ENCODE measurements at regions not wholly inside any gene's neighbourhood (a gene's known extent, or its start where the extent isn't known, plus 50 kb on each side); places are given as distances from the start of the nearest gene placed in this dataset.

DNA sequence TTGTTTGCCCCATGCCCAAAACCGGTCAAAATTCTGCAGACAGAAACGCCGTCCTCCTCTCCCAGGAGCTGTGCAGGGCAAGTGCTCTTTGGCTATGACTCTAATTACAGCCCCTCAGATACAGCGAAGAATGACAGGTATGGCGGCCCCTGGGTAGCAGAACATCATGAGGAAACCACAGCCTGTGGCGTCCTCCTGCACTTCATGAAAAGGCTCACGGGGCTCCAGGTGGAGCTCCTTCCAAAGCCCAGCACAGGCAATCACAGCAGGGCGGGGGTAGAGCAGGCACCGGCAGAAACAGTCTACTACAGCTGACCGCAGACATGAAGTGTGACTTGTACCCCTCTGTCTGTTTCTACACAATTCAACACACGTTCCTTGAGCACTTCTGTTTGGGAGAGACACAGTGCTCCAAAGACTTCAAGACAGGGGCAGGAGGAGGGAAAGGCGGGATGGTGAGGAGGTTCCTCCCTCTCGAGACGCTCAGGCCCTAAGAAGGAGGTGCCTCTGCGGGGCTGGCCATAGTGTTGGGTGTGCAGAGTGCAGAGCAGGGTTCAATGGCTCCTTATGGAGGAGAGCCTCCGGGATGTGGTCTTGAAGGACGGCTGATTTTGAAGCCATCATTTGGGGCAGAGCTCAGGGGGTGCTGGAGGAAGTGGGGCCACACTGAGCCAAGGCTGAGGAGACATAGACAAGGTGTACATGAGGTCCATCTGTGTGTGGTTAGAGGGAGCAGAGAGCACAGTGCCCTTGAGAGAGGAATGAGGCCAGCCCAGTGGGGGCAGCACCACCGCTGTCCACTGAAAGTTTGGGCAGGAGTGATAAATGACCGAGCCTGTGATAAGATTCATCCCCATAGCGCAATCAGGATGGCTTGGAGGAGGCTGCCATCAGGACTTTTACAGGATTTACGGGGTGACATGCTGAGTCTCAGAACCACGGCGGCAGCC is 468.3 kb downstream of the EIPR1 start:
- Mint-ChIP-seq H3K4me3 (no peak overlapping the region), H3K27ac (no peak overlapping the region), H3K9me3 (no peaks in the 10 kb centered on the region), H3K36me3 (no peaks in the 10 kb centered on the region), H3K27me3 (peaks cover 4% of the 10 kb centered on the region), H3K4me1 (ENCODE audit: unreplicated experiment) (no peaks in the 10 kb centered on the region)
- TF ChIP-seq, protein P1, sequence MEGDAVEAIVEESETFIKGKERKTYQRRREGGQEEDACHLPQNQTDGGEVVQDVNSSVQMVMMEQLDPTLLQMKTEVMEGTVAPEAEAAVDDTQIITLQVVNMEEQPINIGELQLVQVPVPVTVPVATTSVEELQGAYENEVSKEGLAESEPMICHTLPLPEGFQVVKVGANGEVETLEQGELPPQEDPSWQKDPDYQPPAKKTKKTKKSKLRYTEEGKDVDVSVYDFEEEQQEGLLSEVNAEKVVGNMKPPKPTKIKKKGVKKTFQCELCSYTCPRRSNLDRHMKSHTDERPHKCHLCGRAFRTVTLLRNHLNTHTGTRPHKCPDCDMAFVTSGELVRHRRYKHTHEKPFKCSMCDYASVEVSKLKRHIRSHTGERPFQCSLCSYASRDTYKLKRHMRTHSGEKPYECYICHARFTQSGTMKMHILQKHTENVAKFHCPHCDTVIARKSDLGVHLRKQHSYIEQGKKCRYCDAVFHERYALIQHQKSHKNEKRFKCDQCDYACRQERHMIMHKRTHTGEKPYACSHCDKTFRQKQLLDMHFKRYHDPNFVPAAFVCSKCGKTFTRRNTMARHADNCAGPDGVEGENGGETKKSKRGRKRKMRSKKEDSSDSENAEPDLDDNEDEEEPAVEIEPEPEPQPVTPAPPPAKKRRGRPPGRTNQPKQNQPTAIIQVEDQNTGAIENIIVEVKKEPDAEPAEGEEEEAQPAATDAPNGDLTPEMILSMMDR (conservative IDR thresholded peaks at IDR 0.05): no peak
- no peak for DNase-seq (ENCODE audit: extremely low spot score, unreplicated experiment)

DNA sequence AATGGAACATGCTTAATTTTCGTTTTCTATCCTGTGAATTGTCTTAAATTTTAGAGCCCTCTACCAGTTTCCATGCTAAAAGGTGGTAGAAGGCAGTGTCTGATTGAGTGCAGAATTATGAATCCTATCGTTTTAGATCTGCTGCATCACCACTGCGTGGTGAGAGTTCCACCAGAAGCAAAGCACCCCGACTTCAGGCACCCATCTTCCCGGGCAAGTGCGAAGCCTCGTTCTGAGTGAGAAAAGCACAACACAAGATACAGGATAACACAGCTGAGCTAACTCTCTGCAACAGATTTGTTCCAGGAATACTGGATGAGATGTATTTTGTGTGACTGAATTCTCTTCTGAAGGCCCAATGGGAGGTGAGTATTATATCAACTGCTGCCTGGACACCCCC is 471.5 kb downstream of the EIPR1 start:
- H3K9me3 Mint-ChIP-seq: no peaks in the 10 kb centered on the region
- no peak overlapping the region for H3K4me3 Mint-ChIP-seq
- peaks cover 15% of the 10 kb centered on the region for H3K4me1 Mint-ChIP-seq (ENCODE audit: unreplicated experiment)
- no peaks in the 10 kb centered on the region for H3K36me3 Mint-ChIP-seq
- H3K27ac Mint-ChIP-seq: no peak overlapping the region
- TF ChIP-seq, protein P1 (conservative IDR thresholded peaks at IDR 0.05): no peak
- peaks cover 6% of the 10 kb centered on the region for H3K27me3 Mint-ChIP-seq
- DNase-seq (ENCODE audit: extremely low spot score, unreplicated experiment): no peak

GRCh38 chr2:2904721-2905350 is 472.8 kb downstream of the EIPR1 start:
- H3K4me3 Mint-ChIP-seq: no peak overlapping the region
- peaks cover 15% of the 10 kb centered on the region for H3K4me1 Mint-ChIP-seq (ENCODE audit: unreplicated experiment)
- TF ChIP-seq, protein P1 (conservative IDR thresholded peaks at IDR 0.05): no peak
- no peaks in the 10 kb centered on the region for H3K9me3 Mint-ChIP-seq
- no peaks in the 10 kb centered on the region for H3K36me3 Mint-ChIP-seq
- DNase-seq (ENCODE audit: extremely low spot score, unreplicated experiment): no peak
- peaks cover 6% of the 10 kb centered on the region for H3K27me3 Mint-ChIP-seq
- H3K27ac Mint-ChIP-seq: no peak overlapping the region

GRCh38 chr2:2902547-2903281 is 474.9 kb downstream of the EIPR1 start:
- Mint-ChIP-seq H3K27me3 (peaks cover 2% of the 10 kb centered on the region), H3K36me3 (no peaks in the 10 kb centered on the region), H3K4me1 (ENCODE audit: unreplicated experiment) (peaks cover 15% of the 10 kb centered on the region), H3K27ac (no peak overlapping the region), H3K9me3 (no peaks in the 10 kb centered on the region), H3K4me3 (no peak overlapping the region)
- TF ChIP-seq, protein P1 (conservative IDR thresholded peaks at IDR 0.05): no peak
- no peak for DNase-seq (ENCODE audit: extremely low spot score, unreplicated experiment)

DNA sequence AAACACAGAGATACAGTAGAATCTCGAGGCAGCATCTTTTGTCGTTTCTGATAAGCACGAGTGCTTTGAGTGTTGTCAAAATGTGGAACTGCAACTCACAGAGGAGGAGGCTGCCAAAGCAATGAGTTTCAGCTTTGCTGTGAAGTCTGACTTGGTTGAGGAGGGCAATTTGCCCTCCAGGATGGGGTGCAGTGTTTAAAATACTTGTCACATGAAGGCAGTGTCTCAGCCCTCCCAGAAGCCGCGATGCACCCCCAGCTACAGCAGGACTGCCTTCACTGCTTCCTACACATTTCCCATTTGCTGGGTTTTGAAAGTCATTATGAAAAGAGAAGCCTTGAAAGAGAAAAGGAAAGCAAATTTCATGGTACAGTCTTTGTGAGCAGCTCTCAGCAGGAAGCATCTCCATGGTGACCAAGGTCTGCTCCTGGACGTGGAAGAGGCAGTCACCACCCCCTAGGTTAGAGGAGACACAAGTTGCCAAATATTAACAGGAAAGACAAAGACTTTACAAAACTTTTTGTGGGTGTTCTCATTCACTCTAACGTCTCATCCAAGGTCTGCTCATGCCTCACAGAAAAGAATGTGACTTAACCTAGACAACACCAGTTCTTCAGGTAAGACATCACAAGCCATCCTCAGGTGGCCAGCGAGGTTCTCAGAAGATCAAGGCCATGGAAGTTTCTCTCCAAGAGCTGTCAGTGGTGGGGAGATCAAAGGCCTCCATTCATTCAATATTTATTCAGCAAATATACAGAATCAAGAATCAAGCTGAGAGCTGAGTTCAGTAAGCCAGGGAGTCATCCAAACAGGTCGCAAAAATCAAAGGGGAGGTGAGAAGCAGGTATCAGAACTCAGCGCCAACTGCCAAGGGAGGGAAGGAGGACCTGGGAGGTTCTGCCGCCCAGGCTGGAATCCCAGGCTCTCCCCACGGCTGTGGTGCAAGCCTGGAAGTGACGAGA is 476.0 kb downstream of the EIPR1 start:
- Mint-ChIP-seq H3K36me3 (no peaks in the 10 kb centered on the region), H3K4me3 (no peak overlapping the region), H3K27me3 (peaks cover 2% of the 10 kb centered on the region), H3K27ac (no peak overlapping the region), H3K4me1 (ENCODE audit: unreplicated experiment) (peaks cover 16% of the 10 kb centered on the region), H3K9me3 (no peaks in the 10 kb centered on the region)
- no peak for DNase-seq (ENCODE audit: extremely low spot score, unreplicated experiment)
- TF ChIP-seq, protein P1 (conservative IDR thresholded peaks at IDR 0.05): no peak
